HL-60 (cell line): ENCODE measurements at regions not wholly inside any gene's neighbourhood (a gene's known extent, or its start where the extent isn't known, plus 50 kb on each side); places are given as distances from the start of the nearest gene placed in this dataset.

Source experiments
- DNase-seq, 2 experiments: peaks; one replicate each; pipeline ENCODE4 v3.0.0-alpha.2; 2010 to 2020; ENCODE audit warnings: low read depth in 1 of 2, low spot score in 1 of 2
- H3K27ac ChIP-seq: fragments of 250-450 bp; sonication (Bioruptor Pico); replicated peaks from 2 replicates; pipeline ENCODE4 v1.5.1; 2020; ENCODE audit warnings: mild to moderate bottlenecking, moderate library complexity
- H3K27me3 ChIP-seq: fragments of 250-450 bp; sonication (Bioruptor Pico); 2 replicates; pipeline ENCODE4 v1.5.1; 2021; ENCODE audit warnings: mild to moderate bottlenecking, moderate library complexity; ENCODE audit not compliant: insufficient read depth, poor library complexity, severe bottlenecking
- H3K4me3 ChIP-seq: replicated peaks from 2 replicates; pipeline ENCODE4 v1.5.1; 2011; ENCODE audit warnings: mild to moderate bottlenecking, control low read depth, low read length; ENCODE audit not compliant: insufficient read depth
- GABPA ChIP-seq: IDR thresholded peaks from 2 replicates; pipeline ENCODE4 v1.6.1; 2012; ENCODE audit warnings: low read depth
- POLR2AphosphoS5 ChIP-seq: IDR thresholded peaks from 2 replicates; pipeline ENCODE4 v1.6.1; 2012; ENCODE audit warnings: low read depth
- REST ChIP-seq: IDR thresholded peaks from 2 replicates; pipeline ENCODE4 v1.6.1; 2012; ENCODE audit warnings: low read depth; ENCODE audit not compliant: insufficient replicate concordance
- SPI1 ChIP-seq: IDR thresholded peaks from 2 replicates; pipeline ENCODE4 v1.6.1; 2012; ENCODE audit warnings: low read depth, mild to moderate bottlenecking, borderline replicate concordance
- TF ChIP-seq, protein P1 (sequence below): IDR thresholded peaks from one replicate; pipeline ENCODE4 v1.5.1; 2011; ENCODE audit warnings: low read length, control low read depth, inconsistent platforms; ENCODE audit not compliant: insufficient read depth

DNA sequence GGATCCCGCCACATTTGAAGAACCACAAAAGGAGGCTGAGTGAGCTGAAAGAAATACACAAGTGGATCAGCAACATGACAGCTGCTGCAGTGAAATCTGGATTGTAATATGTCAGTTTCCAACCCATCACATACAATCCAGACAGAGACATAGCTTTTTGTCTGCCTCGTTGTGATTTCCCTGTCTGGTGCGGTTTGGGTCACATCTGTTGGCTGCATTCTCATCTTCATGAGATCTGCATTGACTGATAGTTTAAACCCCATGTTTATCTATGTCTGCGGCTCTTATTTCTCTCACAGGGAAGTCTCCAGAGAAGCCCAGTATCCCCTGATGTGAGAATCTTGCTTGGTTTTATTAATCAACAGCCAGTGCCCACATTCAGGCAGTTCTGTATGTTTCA, 403.1 kb upstream of the ZNF608 start:
- Histone ChIP-seq H3K27ac (no peak overlapping the region), H3K4me3 (no peak overlapping the region), H3K27me3 (no peaks in the 10 kb centered on the region)
- DNase-seq, result no peak
- TF ChIP-seq SPI1 (no peak), GABPA (no peak), POLR2AphosphoS5 (no peak), REST (no peak)
- TF ChIP-seq, protein P1, sequence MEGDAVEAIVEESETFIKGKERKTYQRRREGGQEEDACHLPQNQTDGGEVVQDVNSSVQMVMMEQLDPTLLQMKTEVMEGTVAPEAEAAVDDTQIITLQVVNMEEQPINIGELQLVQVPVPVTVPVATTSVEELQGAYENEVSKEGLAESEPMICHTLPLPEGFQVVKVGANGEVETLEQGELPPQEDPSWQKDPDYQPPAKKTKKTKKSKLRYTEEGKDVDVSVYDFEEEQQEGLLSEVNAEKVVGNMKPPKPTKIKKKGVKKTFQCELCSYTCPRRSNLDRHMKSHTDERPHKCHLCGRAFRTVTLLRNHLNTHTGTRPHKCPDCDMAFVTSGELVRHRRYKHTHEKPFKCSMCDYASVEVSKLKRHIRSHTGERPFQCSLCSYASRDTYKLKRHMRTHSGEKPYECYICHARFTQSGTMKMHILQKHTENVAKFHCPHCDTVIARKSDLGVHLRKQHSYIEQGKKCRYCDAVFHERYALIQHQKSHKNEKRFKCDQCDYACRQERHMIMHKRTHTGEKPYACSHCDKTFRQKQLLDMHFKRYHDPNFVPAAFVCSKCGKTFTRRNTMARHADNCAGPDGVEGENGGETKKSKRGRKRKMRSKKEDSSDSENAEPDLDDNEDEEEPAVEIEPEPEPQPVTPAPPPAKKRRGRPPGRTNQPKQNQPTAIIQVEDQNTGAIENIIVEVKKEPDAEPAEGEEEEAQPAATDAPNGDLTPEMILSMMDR, result no peak

DNA sequence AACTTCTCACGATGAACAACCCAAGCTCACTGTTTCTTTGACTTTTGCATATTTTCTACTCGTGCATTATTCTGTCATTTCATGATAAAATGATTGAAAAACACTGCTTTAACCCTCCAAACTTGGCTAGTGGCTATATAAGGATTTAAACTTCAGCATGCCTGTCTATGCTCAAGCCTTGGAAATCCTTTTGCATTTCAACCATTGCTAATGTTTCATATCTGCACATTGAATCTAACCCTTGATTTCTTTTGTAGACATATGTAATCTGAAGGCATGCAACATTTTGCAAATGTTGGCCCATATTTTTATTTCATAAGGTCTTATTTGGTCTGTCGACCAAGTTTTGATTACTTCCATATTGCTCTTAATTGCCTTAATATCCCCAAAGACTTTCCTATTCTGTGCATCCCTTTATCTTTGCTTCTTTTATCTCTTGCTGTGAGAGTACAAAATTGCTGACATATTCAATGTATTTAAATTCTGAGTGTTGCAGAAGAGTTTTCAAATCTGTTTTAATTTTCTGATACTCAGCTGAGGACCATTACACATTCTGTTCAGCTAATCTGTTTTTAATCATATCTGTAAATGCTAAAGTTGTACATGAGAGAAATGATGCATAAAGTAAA, 403.7 kb upstream of the ZNF608 start:
- Histone ChIP-seq H3K27me3 (no peaks in the 10 kb centered on the region), H3K27ac (no peak overlapping the region), H3K4me3 (no peak overlapping the region)
- TF ChIP-seq GABPA (no peak), REST (no peak), SPI1 (no peak), POLR2AphosphoS5 (no peak)
- TF ChIP-seq, protein P1, result no peak
- DNase-seq, result no peak

DNA sequence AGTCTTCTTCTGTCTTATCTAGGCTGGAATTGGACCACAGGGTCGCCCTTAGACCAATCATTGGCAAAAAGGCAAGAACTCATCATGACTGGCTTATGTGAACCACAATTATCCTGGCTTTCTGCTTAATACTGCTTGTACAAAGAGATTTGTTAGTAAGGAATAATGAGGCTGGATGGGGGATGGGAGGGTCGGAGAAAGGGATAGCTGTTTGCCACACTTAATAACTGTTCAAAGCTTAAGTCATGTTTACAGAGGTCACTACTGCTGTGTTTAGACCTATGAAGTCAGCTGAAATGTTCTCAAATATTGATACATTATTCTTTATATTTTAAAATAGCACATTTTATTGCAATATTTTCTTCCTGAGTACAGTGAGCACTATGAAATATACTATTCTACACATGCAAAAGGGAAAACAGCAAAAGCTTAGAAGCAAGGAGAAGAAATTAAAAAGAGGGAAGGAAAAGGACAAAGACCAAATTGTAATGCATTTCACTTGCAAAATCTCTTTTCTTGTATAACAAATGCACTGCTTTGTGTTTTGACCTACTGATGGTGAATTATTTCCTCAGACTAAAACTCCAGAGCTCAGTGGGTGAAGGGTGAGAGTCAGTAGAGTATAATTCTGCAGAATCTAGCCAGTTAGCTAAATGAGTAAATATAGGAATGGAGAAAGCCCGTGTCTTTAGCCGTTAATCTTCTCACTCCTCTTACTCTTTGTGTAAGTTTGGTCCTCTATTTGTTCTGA, 404.9 kb upstream of the ZNF608 start:
- Histone ChIP-seq H3K27ac (no peak overlapping the region), H3K4me3 (no peak overlapping the region), H3K27me3 (no peaks in the 10 kb centered on the region)
- no peak for DNase-seq
- TF ChIP-seq, protein P1, result no peak
- no peak for TF ChIP-seq POLR2AphosphoS5
- TF ChIP-seq GABPA, result no peak
- no peak for TF ChIP-seq REST
- TF ChIP-seq SPI1, result no peak
